ENCODE measurements at regions not wholly inside any gene's neighbourhood (a gene's known extent, or its start where the extent isn't known, plus 50 kb on each side); places are given as distances from the start of the nearest gene placed in this dataset.

DNA sequence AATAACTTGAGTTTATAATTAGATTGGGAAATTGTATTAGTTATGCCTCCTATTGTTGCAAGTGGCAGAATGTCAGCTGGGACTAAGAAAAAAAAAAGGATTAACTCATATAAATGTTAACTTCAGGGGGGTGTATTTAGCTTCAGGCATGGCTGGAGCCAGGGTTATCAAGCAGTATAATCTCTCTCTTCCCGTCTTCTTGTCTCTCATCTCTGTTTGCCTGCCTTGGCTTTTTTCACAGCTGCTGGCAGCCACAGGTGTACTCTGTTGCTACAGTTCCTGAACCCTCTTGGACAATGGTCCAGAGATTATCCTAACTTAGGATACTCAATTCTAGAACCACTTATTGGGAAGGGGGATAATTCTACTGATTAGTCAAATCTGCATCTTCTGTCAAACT is 370.7 kb upstream of the MEX3C start:
- TF ChIP-seq, protein P1, sequence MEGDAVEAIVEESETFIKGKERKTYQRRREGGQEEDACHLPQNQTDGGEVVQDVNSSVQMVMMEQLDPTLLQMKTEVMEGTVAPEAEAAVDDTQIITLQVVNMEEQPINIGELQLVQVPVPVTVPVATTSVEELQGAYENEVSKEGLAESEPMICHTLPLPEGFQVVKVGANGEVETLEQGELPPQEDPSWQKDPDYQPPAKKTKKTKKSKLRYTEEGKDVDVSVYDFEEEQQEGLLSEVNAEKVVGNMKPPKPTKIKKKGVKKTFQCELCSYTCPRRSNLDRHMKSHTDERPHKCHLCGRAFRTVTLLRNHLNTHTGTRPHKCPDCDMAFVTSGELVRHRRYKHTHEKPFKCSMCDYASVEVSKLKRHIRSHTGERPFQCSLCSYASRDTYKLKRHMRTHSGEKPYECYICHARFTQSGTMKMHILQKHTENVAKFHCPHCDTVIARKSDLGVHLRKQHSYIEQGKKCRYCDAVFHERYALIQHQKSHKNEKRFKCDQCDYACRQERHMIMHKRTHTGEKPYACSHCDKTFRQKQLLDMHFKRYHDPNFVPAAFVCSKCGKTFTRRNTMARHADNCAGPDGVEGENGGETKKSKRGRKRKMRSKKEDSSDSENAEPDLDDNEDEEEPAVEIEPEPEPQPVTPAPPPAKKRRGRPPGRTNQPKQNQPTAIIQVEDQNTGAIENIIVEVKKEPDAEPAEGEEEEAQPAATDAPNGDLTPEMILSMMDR (IDR thresholded peaks at IDR 0.05), result no peak
- no peak for TF ChIP-seq EP300 (IDR thresholded peaks at IDR 0.05)
- no peak for TF ChIP-seq POLR2A (IDR thresholded peaks at IDR 0.05)
